ENCODE measurements at regions not wholly inside any gene's neighbourhood (a gene's known extent, or its start where the extent isn't known, plus 50 kb on each side); places are given as distances from the start of the nearest gene placed in this dataset.

DNA sequence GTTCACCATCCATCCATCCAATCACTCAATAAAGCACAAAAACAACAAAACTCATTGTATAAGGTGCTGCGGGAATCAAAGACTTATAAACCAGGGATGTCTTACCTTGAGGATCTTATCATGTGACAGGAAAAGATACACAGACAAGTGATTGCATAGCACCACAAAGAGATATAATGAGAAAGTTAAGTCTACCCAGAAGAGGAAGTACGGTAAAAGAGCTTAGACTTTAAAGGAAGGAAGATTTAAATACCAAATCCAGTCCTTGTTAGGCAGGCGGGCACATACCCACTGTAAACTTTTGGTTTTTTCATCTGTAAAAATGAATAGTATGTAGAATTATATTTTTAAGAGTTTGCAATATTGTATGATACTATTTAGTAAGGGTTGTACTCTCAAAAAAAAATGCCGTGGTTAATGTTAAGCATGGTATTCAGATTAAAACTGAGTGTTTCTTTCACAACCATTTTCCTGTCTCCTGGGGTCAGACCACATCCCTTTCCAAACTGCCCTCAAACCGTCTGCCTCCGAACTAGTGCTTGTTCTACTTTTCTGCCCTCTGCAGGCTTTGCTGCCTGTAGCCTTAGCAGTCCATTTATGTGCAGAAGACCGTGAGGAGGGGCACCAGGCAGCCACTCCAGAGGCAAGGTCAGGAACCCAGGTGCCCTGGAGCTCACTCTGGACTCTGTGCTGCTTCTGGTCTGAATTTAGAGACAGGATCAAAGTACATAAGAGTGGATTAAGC is 179.5 kb upstream of the SYNDIG1 start:
- Histone ChIP-seq H3K27ac (no peak overlapping the region), H3K36me3 (no peaks in the 10 kb centered on the region), H3K4me3 (replicated peaks in 1 of 3) (no peak overlapping the region), H3K27me3 (no peaks in the 10 kb centered on the region), H3K9me3 (no peaks in the 10 kb centered on the region), H3K4me1 (no peaks in the 10 kb centered on the region)
- TF ChIP-seq, protein P1, sequence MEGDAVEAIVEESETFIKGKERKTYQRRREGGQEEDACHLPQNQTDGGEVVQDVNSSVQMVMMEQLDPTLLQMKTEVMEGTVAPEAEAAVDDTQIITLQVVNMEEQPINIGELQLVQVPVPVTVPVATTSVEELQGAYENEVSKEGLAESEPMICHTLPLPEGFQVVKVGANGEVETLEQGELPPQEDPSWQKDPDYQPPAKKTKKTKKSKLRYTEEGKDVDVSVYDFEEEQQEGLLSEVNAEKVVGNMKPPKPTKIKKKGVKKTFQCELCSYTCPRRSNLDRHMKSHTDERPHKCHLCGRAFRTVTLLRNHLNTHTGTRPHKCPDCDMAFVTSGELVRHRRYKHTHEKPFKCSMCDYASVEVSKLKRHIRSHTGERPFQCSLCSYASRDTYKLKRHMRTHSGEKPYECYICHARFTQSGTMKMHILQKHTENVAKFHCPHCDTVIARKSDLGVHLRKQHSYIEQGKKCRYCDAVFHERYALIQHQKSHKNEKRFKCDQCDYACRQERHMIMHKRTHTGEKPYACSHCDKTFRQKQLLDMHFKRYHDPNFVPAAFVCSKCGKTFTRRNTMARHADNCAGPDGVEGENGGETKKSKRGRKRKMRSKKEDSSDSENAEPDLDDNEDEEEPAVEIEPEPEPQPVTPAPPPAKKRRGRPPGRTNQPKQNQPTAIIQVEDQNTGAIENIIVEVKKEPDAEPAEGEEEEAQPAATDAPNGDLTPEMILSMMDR (IDR thresholded peaks at IDR 0.05): no peak
- TF ChIP-seq POLR2A (IDR thresholded peaks at IDR 0.05): no peak
- no peak for DNase-seq
- intact Hi-C loops (cut with DNase I): no loop called here
- WGBS, 2 donors: 58 to 71% methylated on average over 7 of the region's 7 CpGs

DNA sequence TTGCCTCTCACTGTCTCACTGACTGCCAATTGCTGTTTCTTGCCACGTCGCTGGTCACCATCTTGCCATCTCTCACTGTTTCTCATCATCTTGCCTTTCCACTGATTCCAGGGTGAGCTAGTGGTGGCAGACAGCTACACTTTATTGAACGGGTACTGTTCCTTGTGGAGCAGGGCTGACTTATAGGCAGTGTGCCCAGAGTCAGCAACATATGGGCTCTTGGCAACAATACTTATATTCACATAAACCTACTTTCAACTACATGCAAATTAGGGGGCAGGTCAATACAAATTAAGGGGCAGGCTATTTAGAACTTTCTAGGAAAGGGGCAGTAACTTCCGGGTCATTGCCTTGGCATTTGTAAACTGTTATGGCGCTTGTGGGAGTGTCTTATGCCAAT is 186.2 kb upstream of the SYNDIG1 start:
- TF ChIP-seq POLR2A (IDR thresholded peaks at IDR 0.05): no peak
- TF ChIP-seq, protein P1 (IDR thresholded peaks at IDR 0.05): no peak
- no peaks in the 10 kb centered on the region for H3K27me3 ChIP-seq
- intact Hi-C loops (cut with DNase I): no loop called here

DNA sequence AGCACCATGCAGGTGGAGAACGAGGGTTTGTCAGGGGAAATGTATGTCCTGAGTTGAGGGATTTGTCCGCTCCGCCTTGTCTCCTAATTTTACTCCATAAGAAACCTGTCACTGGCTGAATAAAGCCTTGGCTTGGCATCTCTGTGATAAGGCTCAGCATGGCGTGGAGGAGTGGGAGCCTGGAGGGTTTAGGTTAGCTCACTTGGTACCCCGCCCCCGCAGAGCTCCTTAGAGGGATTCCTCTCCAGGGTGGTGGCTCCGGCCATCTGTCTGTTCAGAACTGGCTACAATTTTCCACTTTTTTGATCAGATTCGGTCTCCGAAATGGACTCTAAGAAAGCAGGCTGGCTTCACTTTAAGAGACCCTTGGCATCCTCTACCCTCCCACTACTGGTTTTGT is 192.2 kb upstream of the SYNDIG1 start:
- Histone ChIP-seq H3K27me3 (no peaks in the 10 kb centered on the region), H3K4me3 (replicated peaks in 1 of 3) (no peak overlapping the region), H3K27ac (no peak overlapping the region), H3K36me3 (no peaks in the 10 kb centered on the region), H3K4me1 (no peaks in the 10 kb centered on the region), H3K9me3 (no peaks in the 10 kb centered on the region)
- intact Hi-C loops (cut with DNase I): no loop called here
- TF ChIP-seq, protein P1 (IDR thresholded peaks at IDR 0.05): no peak
- no peak for TF ChIP-seq POLR2A (IDR thresholded peaks at IDR 0.05)
- WGBS, 2 donors: 70 to 83% methylated on average over 9 of the region's 9 CpGs
- no peak for DNase-seq

More for the DNA sequence above, 186.2 kb upstream of the SYNDIG1 start:
- H3K4me1 ChIP-seq: no peaks in the 10 kb centered on the region
- no peak overlapping the region for H3K27ac ChIP-seq
- 94% methylated on average over 5 of the region's 5 CpGs for WGBS, 2 donors
- no peaks in the 10 kb centered on the region for H3K36me3 ChIP-seq
- DNase-seq: no peak
- H3K4me3 ChIP-seq (replicated peaks in 1 of 3): no peak overlapping the region
- no peaks in the 10 kb centered on the region for H3K9me3 ChIP-seq

DNA sequence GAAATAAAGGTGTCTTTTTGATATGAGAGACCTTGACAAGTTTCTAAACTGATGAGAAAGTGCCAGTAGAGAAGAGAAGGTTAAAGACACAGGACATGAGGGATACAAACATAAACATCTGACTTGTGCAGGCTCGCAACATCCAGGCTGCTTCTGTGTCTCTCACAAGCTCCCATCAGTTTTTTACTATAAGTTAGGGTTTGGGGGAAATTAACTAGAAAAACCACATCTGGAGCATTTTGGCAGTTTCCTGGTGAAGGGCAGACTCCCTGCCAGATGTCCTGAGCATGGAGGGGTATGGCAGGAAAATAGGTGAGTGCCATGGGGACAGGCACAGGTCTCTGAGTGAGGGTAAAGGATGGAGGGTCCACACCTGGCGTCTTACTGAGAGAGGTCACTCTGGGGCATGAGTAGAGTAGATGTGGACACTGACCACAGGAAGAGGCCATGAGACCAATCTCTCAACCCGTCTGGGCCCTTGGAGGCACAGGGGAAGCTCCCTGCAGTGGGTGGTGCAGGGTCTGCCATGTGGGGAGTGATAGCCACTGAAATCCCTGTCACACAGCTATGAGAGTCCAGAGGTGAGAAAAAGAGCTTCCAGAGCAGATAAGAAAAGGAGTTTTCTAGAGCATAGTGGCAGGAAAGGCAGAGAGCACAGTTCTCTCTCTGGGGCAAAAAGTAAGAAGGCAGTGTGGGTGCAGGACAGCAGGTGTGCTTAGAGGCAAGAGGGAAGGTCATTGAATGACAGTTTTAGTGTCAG is 193.3 kb upstream of the SYNDIG1 start:
- 72 to 81% methylated on average over 3 of the region's 3 CpGs for WGBS, 2 donors
- Histone ChIP-seq H3K4me3 (replicated peaks in 1 of 3) (no peak overlapping the region), H3K36me3 (no peaks in the 10 kb centered on the region), H3K27ac (no peak overlapping the region), H3K9me3 (no peaks in the 10 kb centered on the region), H3K4me1 (no peaks in the 10 kb centered on the region), H3K27me3 (no peaks in the 10 kb centered on the region)
- TF ChIP-seq POLR2A (IDR thresholded peaks at IDR 0.05): no peak
- TF ChIP-seq, protein P1 (IDR thresholded peaks at IDR 0.05): no peak
- DNase-seq: no peak
- intact Hi-C loops (cut with DNase I): no loop called here

DNA sequence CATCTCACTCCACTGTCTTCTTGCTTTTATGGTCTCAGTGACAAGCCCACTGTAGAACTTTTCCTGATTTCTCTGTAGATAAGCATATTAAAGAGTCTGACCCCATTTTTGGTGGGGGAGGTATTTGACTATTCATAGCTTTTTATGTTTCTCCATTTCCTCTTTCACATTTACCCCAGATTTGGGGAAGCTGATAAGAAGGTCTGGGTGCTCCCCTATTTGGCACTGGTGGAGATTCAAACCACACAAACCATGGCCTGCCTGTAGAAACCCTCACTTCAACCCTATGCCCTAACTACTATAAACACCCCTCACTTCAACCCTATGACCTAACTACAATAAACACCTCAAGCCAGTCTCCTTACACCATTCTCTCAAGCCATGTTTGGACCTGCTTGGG is 196.2 kb upstream of the SYNDIG1 start:
- no peaks in the 10 kb centered on the region for H3K9me3 ChIP-seq

More for the DNA sequence above, 196.2 kb upstream of the SYNDIG1 start:
- Histone ChIP-seq H3K4me3 (replicated peaks in 1 of 3) (no peak overlapping the region), H3K36me3 (no peaks in the 10 kb centered on the region), H3K27ac (no peak overlapping the region), H3K27me3 (no peaks in the 10 kb centered on the region), H3K4me1 (no peaks in the 10 kb centered on the region)
- no peak for DNase-seq
- no peak for TF ChIP-seq POLR2A (IDR thresholded peaks at IDR 0.05)
- TF ChIP-seq, protein P1 (IDR thresholded peaks at IDR 0.05): no peak
- intact Hi-C loops (cut with DNase I): no loop called here

Measured in thyroid gland (tissue), 4 donors.